Activated CD4-positive, alpha-beta memory T cell treated with anti-CD3 and anti-CD28 coated beads, Interleukin-2, amount 10 ng/mL, durations not matched to agents 7 days and 5 days (primary cell): ENCODE measurements at regions not wholly inside any gene's neighbourhood (a gene's known extent, or its start where the extent isn't known, plus 50 kb on each side); places are given as distances from the start of the nearest gene placed in this dataset.

Source experiments
- CTCF ChIA-PET: fragments of 350-600 bp; sonication (Branson Sonifier 250); formaldehyde crosslinking; loops from one replicate; lab custom pipeline; 2021; ENCODE audit warnings: antibody characterized with exemption, inconsistent platforms; lab: Charles Lee
- POLR2A ChIA-PET: fragments of 350-600 bp; sonication (Branson Sonifier 250); formaldehyde crosslinking; loops from one replicate; lab custom pipeline; 2021; ENCODE audit warnings: antibody characterized with exemption; lab: Charles Lee
- DNase-seq: peaks from one replicate; pipeline ENCODE4 v3.0.0-alpha.2; 2020
- H3K27ac Mint-ChIP-seq: one replicate; pipeline ENCODE4 v1.8.0; 2021; ENCODE audit warnings: mild to moderate bottlenecking, mixed read lengths
- H3K27me3 Mint-ChIP-seq: one replicate; pipeline ENCODE4 v1.8.0; 2021; ENCODE audit warnings: mixed read lengths
- H3K36me3 Mint-ChIP-seq: one replicate; pipeline ENCODE4 v1.8.0; 2021; ENCODE audit warnings: low read depth, mixed read lengths
- H3K4me1 Mint-ChIP-seq: one replicate; pipeline ENCODE4 v1.8.0; 2021; ENCODE audit warnings: mixed read lengths
- H3K4me3 Mint-ChIP-seq: one replicate; pipeline ENCODE4 v1.8.0; 2021; ENCODE audit warnings: mild to moderate bottlenecking, mixed read lengths
- H3K9me3 Mint-ChIP-seq: one replicate; pipeline ENCODE4 v1.8.0; 2021; ENCODE audit warnings: mixed read lengths

DNA sequence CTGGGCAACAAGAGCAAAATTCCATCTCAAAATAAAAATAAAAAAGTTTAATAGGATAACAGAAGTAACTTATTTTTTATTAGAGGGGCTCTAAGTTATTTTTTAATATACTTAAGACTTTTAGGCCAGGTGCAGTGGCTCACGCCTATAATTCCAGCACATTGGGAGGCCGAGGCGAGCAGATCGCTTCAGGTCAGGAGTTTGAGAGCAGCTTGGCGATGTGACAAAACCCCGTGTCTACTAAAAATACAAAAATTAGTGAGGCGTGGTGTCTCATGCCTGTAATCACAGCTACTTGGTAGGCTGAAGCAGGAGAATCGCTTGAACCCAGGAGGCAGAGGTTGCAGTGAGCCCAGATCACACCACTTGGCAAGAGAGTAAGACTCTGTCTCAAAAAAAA, 180.5 kb upstream of the NR5A2 start:
- H3K9me3 Mint-ChIP-seq: no peaks in the 10 kb centered on the region
- no peak overlapping the region for H3K27ac Mint-ChIP-seq
- H3K4me1 Mint-ChIP-seq: no peaks in the 10 kb centered on the region

DNA sequence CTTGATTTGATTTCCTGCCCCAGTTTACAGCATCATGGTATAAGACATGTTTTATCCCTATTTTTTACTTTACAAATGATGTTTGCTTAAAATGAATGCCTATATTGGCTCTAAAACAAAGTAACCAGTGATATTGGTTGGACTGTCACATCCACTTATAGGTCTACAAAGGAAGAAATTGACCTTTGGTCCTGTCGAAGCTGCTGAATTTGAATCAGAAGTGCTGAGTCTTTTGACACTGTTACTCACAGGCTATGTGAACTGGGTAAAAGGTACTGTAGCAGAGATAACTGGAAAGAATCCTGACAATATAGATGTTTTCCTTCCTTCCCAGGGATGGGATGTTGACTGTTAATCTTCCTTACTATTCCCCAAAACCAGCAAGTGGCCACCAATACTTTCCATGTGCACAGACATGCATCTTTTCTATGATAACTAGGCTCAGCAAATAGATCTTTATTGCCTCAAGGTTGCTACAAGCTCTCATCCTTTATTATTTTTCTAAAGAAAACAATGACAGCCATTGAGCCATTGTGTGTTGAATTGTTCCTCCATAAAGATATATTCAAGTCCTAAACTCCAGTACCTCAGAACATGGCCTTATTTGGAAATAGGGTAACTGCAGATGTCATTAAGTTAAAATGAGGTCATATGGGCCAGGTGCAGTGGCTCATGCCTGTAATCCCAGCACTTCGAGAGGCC, 175.9 kb upstream of the NR5A2 start:
- H3K9me3 Mint-ChIP-seq: no peaks in the 10 kb centered on the region
- H3K27me3 Mint-ChIP-seq: peaks cover 11% of the 10 kb centered on the region
- no peak for DNase-seq
- no peaks in the 10 kb centered on the region for H3K36me3 Mint-ChIP-seq
- no peaks in the 10 kb centered on the region for H3K4me1 Mint-ChIP-seq
- CTCF ChIA-PET: no interaction called here
- H3K4me3 Mint-ChIP-seq: no peak overlapping the region
- POLR2A ChIA-PET: no interaction called here
- no peak overlapping the region for H3K27ac Mint-ChIP-seq

More for the DNA sequence above, 180.5 kb upstream of the NR5A2 start:
- Mint-ChIP-seq H3K27me3 (no peaks in the 10 kb centered on the region), H3K36me3 (no peaks in the 10 kb centered on the region), H3K4me3 (no peak overlapping the region)
- ChIA-PET POLR2A (no interaction called here), CTCF (no interaction called here)
- DNase-seq: no peak

DNA sequence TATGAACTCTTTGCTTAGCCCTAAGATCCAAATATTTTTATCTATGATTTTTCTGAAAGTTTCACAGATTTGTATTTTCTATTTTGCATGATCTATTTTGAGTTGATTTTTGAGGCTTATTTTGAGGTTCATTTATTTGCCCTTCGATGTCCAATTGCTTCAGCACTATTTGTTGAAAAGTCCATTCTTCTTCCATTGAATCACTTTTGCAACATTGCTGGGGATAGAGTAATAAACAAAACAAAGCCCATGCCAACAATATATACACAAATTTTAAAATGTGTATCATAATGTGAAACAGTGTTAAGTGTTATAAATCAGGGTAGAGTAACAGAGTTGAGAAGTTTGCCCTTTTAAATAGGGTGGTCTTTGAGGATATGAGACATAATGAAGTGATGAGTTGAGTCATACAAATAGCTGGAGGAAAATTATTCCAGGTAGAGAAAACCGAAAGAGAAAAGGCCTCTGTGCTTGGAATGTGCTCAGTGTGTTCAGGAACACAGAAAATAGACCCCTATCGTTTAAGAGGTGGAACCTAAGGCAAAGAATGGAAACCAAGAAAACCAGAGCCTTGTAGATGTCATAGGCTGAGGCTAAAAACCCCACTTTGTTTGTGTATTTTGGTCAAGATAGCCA, 172.7 kb upstream of the NR5A2 start:
- CTCF ChIA-PET: no interaction called here
- H3K4me1 Mint-ChIP-seq: peaks cover 1% of the 10 kb centered on the region
- no peak overlapping the region for H3K4me3 Mint-ChIP-seq
- no peak for DNase-seq
- H3K36me3 Mint-ChIP-seq: no peaks in the 10 kb centered on the region
- POLR2A ChIA-PET: no interaction called here
- no peak overlapping the region for H3K27ac Mint-ChIP-seq
- H3K9me3 Mint-ChIP-seq: no peaks in the 10 kb centered on the region
- H3K27me3 Mint-ChIP-seq: peaks cover 17% of the 10 kb centered on the region

DNA sequence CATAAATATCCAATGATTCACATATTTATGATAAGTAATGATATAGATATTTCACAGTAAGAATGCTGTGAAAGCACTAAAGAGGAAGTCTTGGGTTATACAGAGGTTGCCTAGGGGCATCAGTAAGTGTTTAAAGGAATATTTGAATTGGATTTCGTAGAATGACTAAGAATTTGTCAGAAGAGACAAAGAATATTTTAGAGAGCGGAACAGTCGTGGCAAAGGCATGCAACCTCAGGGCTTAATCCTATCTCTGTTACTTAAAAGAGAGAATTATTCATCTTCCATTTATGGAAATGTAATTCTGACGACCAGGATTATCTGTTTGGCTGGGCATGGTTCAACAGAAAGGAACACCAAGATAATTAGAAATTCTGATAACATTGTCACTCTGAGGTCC, 171.9 kb upstream of the NR5A2 start:
- ChIA-PET CTCF (no interaction called here), POLR2A (no interaction called here)
- H3K27ac Mint-ChIP-seq: no peak overlapping the region
- H3K27me3 Mint-ChIP-seq: peaks cover 17% of the 10 kb centered on the region
- H3K9me3 Mint-ChIP-seq: no peaks in the 10 kb centered on the region
- H3K4me3 Mint-ChIP-seq: no peak overlapping the region
- peaks cover 1% of the 10 kb centered on the region for H3K4me1 Mint-ChIP-seq
- no peaks in the 10 kb centered on the region for H3K36me3 Mint-ChIP-seq
- DNase-seq: no peak

DNA sequence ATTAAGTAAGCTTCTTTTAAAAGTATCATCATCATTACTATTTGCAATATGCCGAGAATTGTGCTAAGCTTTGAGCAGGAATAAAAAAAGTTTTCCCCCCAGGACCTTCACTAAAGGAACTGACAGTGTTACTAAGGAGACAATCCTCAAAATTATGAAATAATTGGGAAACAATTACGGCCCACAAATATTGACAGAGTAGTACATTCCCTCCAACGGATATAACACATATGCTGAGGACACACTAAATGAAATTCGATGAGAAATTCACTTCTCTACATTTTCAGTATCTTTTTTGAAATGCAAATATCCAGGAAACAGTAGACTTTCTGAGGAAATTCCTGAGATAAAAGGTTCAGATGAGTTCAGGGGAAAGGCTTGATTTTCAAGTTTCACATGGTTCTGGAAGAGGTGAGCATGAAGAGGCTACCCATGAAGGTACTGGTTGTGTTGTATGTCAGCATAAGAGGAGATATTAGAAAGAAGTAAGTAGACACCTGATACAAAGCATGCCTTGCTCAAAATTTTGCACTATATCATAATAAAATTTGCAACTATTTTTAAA, 171.2 kb upstream of the NR5A2 start:
- H3K4me1 Mint-ChIP-seq: peaks cover 1% of the 10 kb centered on the region
- no peak overlapping the region for H3K4me3 Mint-ChIP-seq
- H3K9me3 Mint-ChIP-seq: no peaks in the 10 kb centered on the region
- H3K27ac Mint-ChIP-seq: no peak overlapping the region
- no peak for DNase-seq
- no peaks in the 10 kb centered on the region for H3K36me3 Mint-ChIP-seq
- CTCF ChIA-PET: no interaction called here
- POLR2A ChIA-PET: no interaction called here
- peaks cover 17% of the 10 kb centered on the region for H3K27me3 Mint-ChIP-seq

DNA sequence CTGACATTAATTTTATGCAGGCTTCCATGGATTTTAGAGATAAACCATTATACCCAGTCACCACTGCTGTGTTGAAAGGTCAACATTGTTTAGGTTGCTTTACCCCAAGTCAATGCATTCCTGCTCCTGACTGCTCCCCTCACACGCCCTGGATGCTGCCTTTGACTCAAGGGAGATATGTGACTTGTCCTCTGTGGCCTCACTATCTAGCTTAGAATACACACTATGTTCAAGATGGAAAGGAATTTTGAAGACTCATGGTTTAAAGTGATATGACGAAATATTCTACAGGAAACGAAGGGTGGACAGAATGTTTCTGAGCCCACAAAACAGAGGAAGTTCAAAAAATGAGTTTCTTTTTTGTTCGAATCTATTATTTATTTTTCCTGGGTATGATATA, 170.4 kb upstream of the NR5A2 start:
- Mint-ChIP-seq H3K27ac (no peak overlapping the region), H3K4me1 (peaks cover 1% of the 10 kb centered on the region), H3K36me3 (no peaks in the 10 kb centered on the region), H3K9me3 (no peaks in the 10 kb centered on the region), H3K27me3 (peaks cover 17% of the 10 kb centered on the region), H3K4me3 (no peak overlapping the region)
- ChIA-PET POLR2A (no interaction called here), CTCF (no interaction called here)
- DNase-seq: no peak

DNA sequence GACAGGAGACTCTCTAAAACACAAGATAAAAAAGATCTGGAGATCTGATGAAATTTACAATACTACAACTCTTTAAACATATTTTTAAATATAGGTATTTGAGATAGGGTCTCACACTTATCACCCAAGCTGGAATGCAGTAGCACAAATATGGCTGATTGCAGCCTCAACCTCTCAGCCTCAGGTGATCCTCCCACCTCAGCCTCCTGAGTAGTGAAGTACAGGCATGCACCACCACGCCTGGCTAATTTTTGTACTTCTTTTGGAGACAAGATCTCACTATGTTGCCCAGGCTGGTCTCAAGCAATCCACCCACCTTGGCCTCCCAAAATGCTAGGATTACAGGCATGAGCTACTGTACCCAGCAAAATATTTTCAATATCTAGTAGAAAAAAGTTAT, 170.0 kb upstream of the NR5A2 start:
- H3K9me3 Mint-ChIP-seq: no peaks in the 10 kb centered on the region
- CTCF ChIA-PET: no interaction called here
- H3K27ac Mint-ChIP-seq: no peak overlapping the region
- H3K4me1 Mint-ChIP-seq: peaks cover 1% of the 10 kb centered on the region
- H3K36me3 Mint-ChIP-seq: no peaks in the 10 kb centered on the region
- peaks cover 17% of the 10 kb centered on the region for H3K27me3 Mint-ChIP-seq
- POLR2A ChIA-PET: no interaction called here
- no peak overlapping the region for H3K4me3 Mint-ChIP-seq
- DNase-seq: no peak

DNA sequence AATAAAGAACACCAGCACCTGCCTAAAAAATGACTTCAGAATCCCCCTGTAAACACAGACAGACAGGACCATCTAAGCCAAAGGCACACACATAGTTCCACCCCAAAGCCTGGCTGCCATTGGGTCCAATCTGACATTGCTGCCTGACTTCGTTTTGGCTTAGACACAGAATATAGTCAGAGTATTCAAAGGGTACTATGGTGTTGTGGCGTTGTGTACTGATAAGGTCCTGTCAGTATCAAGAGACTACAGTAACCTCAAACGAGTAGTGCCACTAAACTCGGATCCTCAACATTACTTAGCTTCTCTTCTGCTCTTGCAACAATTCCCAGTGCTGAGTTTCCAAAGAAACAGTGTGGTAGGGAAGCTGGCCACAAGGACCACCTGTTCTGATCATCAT, 169.3 kb upstream of the NR5A2 start:
- H3K27ac Mint-ChIP-seq: no peak overlapping the region
- peaks cover 1% of the 10 kb centered on the region for H3K4me1 Mint-ChIP-seq
- no peaks in the 10 kb centered on the region for H3K9me3 Mint-ChIP-seq

DNA sequence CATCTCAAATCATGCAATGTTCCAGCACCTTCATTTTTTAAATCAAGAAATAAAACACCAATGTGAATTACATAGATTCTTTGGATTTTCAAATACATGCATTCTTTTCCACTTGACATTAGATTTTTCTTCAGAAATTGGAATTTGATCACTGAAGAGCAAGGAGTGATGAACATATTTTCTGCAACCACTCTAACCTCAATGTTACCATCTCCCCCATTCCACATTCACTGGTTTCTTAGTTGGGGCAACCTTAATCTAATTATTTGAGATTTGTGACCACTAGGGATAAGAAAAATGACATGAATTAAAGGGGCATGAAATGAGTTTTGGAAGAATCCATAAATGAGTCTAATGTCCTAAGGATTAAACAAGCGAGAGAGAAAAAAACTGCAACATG, 168.7 kb upstream of the NR5A2 start:
- peaks cover 1% of the 10 kb centered on the region for H3K4me1 Mint-ChIP-seq
- peaks cover 17% of the 10 kb centered on the region for H3K27me3 Mint-ChIP-seq
- H3K9me3 Mint-ChIP-seq: no peaks in the 10 kb centered on the region
- H3K4me3 Mint-ChIP-seq: no peak overlapping the region
- H3K36me3 Mint-ChIP-seq: no peaks in the 10 kb centered on the region
- ChIA-PET CTCF (no interaction called here), POLR2A (no interaction called here)
- no peak for DNase-seq
- no peak overlapping the region for H3K27ac Mint-ChIP-seq

More for the DNA sequence above, 169.3 kb upstream of the NR5A2 start:
- DNase-seq: no peak
- CTCF ChIA-PET: no interaction called here
- POLR2A ChIA-PET: no interaction called here
- Mint-ChIP-seq H3K27me3 (peaks cover 17% of the 10 kb centered on the region), H3K4me3 (no peak overlapping the region), H3K36me3 (no peaks in the 10 kb centered on the region)

DNA sequence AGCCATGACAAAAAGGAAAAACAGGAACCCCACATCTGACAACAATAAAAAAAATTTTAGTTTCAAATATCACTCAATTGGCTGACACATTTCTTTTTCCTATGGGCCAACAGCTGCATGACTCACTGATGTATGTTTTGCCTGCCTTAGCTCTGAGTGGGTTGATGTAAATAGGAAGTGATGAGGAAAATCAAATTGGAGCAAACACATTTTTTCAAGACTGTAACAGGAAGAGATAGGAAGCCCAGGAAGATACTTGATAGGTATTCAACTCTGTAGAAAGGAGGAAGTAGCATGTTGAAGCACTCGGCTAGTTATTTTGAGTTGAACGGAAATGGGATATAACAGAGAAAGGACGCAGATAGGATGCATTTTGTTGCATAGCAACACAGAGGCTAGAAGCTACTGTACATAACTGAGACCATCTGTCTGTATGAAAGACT, 168.0 kb upstream of the NR5A2 start:
- CTCF ChIA-PET: no interaction called here
- H3K4me1 Mint-ChIP-seq: peaks cover 1% of the 10 kb centered on the region

DNA sequence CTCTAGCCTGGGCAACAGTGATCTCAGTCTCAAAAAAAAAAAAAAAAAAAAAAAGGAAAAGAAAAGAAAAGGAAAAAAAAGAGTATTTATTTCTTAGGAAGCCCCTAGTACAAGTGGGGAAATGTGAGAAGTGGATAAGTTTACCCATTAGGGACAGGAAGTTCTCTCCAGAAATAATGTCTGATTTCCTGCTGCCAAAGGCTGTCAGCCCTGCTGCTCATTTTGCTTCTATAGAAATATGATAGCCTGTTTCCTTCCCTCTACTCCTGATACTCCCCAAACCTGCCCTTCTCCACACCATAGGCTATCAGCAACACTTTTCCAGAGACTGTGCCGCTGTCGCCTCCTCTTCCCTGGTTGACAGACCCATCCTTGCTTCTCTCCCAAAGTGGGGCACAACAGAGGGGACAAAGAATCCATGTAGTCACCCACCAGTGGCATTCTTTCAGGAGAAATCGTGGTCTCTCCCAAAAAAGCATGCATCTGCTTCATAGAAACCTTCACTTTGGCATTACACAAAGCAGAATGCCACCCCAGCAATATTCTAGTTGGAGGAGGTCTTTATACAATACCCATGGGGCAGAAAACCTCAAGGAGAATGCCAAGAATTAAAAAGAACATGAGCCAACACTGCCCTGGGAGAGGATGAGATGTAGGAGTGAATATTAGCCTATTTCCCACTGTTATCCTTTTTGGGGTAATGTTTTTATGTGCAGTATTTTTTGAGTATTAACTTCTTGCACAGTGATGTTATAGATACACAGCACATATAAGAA, 166.3 kb upstream of the NR5A2 start:
- Mint-ChIP-seq H3K36me3 (no peaks in the 10 kb centered on the region), H3K9me3 (no peaks in the 10 kb centered on the region), H3K27ac (no peak overlapping the region), H3K4me1 (peaks cover 1% of the 10 kb centered on the region), H3K27me3 (peaks cover 7% of the 10 kb centered on the region), H3K4me3 (no peak overlapping the region)
- ChIA-PET CTCF (no interaction called here), POLR2A (no interaction called here)
- no peak for DNase-seq

More for the DNA sequence above, 168.0 kb upstream of the NR5A2 start:
- POLR2A ChIA-PET: no interaction called here
- Mint-ChIP-seq H3K36me3 (no peaks in the 10 kb centered on the region), H3K27me3 (peaks cover 14% of the 10 kb centered on the region), H3K27ac (no peak overlapping the region), H3K4me3 (no peak overlapping the region), H3K9me3 (no peaks in the 10 kb centered on the region)
- DNase-seq: no peak

DNA sequence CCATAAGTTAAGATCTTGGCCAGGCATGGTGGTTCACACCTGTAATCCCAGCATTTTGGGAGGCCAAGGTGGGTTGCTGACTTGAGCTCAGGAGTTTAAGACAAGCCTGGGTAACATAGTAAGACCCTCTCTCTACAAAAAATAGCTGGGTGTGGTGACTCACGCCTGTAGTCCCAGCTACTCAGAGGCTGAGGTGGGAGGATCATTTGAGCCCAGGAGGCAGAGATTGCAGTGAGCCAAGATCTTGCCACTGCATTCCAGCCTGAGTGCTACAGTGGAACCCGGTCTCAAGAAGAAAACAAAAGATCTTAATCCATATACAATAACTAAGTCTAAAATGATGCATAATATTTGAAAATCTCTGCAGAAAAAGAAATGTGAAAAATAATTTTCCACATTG, 165.5 kb upstream of the NR5A2 start:
- CTCF ChIA-PET: no interaction called here
- POLR2A ChIA-PET: no interaction called here
- no peak for DNase-seq
- Mint-ChIP-seq H3K27ac (no peak overlapping the region), H3K9me3 (no peaks in the 10 kb centered on the region), H3K27me3 (peaks cover 5% of the 10 kb centered on the region), H3K4me3 (no peak overlapping the region), H3K36me3 (no peaks in the 10 kb centered on the region), H3K4me1 (peaks cover 1% of the 10 kb centered on the region)

DNA sequence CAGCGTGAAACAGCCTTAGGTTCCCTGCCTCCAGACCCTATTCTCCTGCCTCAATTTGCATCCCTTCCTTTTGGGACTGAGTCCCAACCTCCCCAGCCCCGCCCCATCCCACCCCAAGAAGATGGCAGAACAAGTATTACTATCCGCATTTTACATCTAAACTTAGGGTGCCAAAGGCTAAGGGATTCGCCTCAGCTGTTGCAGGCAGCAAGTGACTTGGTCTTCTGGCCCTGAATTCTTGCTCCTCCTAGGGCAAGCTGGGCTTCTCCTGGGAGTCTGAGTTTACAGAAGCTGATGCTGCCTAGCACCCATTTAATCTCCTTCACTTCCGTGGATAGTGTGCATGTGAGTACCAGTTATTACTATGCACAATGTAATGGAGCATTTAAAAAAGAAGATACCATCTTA, 161.3 kb upstream of the NR5A2 start:
- DNase-seq: no peak
- Mint-ChIP-seq H3K4me3 (no peak overlapping the region), H3K9me3 (no peaks in the 10 kb centered on the region), H3K4me1 (no peaks in the 10 kb centered on the region), H3K27ac (no peak overlapping the region), H3K27me3 (peaks cover 3% of the 10 kb centered on the region), H3K36me3 (no peaks in the 10 kb centered on the region)
- ChIA-PET CTCF (no interaction called here), POLR2A (no interaction called here)
